IPS-NIHi7 (cell line): ENCODE measurements at regions not wholly inside any gene's neighbourhood (a gene's known extent, or its start where the extent isn't known, plus 50 kb on each side); places are given as distances from the start of the nearest gene placed in this dataset.
"Not testable (repeated sequence)": the region's sequence is repeated elsewhere in the genome, so short reads cannot be mapped to it uniquely, and the experiment has no call there.

Experiments used
- DNase-seq: peaks from one replicate; pipeline ENCODE4 v3.0.0; 2012; ENCODE audit warnings: mixed read lengths; ENCODE audit errors: extremely low spot score

DNA sequence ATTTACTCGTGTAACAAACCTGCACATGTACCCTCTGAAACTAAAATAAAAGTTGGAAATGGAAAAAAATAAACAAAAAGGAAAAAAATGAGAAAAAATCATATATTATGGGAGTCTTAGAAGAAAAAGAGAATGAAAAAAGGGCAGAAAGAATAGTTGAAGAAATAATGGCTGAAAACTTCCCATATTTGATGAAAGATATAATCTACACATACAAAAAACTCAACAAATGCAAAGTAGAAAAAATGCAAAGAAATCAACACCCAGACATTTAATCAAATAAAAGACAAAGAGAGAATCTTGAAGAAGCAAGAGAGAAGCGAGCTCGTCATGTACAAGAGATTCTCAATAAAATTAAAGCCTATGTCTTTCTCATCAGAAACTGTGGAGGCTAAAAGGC lies 73.8 kb downstream of the SLC25A46 start:
- no peak for DNase-seq

DNA sequence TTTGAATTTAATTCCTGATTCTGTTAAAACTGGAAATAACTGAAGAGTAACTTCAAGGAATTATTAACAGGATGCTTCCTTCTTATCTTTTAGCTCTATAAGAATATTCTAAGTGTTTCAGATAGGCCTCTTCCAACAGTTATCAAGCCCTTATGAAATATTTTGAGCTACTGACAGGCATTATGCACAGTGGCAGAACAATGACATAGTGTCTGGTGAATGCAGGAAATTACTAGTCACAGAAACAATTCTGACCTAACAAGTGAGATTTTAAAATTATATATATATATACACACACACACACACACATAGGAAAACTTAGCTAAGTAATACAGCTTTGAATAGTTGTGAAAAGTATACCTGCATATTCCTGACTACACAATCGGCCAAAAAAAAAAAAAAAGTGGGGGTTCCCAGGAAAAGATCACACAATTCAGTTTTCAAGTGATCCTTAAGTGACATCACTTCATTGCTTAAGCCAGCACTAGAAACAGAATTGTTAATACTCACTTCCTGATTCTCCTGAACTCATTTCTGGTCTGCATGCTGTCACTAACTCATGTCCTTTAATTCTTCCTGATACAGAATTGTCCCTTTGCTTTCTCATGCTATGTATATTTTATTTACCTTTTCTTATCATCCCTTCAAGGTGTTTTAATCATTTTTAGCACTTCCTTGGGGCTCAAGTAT lies 77.3 kb downstream of the SLC25A46 start:
- no peak for DNase-seq

DNA sequence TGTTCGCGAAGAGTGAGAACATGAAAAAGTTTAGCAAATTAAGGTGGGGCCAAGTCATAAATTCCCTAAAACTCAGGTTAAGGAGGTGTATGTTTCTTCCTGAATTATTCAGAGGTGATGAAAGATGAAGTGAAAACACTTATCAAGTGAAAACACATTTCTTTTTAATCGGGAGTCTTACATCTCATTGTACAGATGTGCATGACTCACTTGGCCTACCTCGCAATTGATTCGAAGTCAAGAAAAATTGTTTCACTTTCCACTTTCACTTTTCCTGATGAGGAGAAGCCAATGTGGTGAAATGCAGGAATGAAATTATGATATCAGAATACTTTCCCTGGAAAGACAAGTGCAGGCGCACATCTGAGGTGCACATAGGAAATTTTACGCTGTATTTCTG lies 78.7 kb downstream of the SLC25A46 start:
- DNase-seq, result no peak

DNA sequence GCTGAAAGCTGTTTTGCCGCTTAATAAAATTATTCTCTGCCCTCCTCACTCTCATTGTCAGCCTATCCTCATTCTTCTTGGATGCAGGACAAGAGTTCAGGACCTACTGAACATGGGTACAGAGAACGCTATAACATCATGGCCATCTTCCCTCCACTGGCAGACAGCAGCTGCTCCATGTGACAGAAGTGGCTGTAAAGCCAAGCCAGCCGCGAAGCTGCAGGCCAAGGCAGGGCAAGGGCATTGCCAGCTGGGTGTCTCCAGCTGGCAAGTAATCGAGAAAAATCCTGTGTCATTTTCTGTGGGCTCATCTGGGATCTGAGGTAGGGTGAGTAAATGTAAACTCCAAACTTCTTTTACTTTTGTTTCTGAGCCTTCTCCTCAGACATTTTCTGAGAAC lies 84.8 kb downstream of the SLC25A46 start:
- no peak for DNase-seq

DNA sequence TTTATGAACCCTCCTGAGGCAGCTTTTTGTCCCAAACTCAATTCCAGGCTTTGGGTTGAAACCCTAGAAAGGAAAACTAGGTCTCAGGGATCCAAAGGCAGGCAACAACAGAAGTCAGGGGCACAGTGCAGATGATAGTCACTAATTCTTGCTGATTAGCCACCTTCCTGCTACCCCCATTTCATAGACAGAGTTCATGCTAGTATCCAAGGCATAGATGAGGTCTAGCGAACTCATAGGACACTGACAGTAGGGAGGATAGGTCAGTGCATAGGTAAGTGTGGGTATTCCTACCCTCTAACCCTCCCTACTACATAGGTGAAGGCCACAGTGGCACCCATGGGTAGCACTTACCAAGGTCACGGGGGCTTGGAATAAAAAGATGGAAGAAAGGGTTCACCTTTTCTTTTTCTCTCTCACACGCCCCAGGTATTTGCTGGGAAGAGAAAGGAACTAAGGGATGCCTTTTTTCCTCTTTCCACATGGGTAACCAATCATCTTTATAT lies 86.2 kb downstream of the SLC25A46 start:
- no peak for DNase-seq

DNA sequence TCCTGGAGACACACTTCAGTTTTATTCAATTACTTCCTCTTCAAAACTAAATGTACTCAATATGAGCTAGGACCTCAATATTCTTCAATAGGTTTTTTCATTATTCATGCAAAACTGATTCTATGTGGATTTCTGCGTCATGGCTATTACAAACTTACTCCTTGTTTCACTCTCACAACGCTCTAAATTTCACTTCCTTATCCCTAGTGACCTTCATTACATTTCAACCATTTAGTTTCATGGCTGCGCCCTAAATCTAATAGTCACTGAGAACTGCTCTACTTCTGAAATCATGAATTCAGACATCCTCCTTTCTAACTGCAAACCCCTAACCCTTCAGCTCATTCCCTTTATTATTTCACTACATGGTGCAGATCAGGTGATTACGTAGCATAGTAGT lies 93.9 kb downstream of the SLC25A46 start:
- no peak for DNase-seq

DNA sequence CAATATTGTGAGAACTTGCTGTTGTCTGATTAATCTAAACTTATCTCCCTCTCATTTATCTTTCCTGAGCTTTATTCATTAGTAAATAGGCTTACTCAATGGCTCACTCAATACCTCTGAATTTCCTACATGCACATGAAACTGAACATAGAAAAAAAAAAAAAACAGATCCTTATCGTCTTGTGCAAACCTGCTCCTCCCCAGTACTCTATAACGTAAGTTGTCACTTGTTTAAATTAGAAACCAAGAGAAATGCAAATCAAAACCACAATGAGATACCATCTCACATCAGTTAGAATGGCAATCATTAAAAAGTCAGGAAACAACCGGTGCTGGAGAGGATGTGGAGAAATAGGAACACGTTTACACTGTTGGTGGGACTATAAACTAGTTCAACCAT lies 96.1 kb downstream of the SLC25A46 start:
- DNase-seq, result not testable (repeated sequence)

DNA sequence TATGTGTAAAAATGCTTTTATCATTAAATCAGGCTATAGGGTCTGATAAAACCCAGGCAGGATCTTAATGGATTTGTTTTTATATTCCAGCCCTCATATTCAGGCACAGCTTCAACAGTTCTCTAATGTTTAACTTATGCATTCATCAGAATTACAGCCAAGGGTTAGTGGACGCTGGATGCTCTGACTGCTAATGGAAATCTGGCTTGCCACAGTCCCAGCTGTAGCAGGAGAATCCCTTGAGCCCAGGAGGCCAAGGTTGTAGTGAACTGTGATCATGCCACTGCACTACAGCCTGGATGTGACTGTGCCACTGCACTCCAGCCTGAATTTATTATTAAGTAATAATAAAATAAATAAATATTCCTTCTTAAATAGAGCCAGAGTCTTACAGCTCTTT lies 98.0 kb downstream of the SLC25A46 start:
- DNase-seq, result no peak

DNA sequence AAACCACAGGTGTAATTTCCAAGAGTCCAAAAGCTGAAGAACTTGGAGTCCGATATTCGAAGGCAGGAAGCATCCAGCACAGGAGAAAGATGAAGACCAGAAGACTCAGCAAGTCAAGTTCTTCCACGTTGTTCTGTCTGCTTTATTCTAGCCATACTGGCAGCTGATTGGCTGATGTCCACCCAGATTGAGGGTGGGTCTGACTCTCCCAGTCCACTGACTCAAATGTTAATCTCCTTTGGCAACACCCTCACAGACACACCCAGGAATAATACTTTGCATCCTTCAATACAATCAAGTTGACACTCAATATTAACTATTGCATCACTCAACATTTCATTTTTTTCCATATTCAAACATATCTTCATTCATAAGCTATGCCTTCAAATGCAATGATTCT lies 99.5 kb downstream of the SLC25A46 start:
- DNase-seq, result not testable (repeated sequence)

DNA sequence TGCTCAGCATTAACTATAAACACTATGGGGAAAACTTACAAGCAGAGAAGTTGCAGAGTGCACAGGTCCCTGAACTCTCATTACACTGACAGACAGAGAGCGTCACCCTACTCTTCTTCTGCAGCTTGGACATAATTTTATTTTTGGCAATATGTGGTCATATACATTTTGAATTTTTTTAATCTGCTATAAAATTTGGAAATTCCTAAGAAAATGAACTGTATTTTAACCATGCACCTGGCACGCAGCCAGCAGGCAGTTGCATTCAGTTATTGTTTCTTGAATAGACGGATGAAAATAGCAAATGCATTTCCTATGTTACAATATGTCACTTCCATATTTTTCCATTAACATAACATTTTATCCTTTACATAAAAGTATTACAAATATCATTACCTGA lies 100.2 kb downstream of the SLC25A46 start:
- no peak for DNase-seq

DNA sequence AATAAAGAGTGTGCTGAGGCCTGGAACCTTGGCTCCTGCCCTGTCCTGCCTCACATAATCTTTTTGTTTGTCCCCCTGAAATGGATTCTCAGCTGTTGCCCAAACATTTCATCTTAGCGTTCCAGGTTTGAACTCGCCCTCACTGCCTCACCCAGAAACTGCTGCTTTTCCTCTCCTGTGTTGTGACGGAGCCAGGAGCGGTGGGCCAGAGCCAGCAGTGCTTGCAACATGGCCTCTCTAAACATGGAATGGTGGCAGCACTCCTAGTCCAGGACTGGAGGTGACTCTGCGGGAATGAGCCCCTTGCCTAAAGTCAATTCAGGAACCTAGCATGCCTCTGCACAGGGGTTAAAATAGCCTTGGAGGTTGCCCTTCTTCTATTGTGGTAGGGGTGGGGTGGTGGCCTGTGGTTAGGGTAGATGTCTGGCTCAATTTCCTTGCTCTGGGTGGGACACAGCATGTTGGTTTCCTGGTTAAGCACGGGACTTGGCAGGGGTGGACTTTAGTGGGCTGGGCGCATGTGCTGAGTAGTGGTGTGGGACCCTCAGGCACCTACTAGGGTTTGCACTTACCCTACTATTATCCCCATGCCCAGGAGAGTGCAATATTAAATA lies 101.6 kb downstream of the SLC25A46 start:
- no peak for DNase-seq

DNA sequence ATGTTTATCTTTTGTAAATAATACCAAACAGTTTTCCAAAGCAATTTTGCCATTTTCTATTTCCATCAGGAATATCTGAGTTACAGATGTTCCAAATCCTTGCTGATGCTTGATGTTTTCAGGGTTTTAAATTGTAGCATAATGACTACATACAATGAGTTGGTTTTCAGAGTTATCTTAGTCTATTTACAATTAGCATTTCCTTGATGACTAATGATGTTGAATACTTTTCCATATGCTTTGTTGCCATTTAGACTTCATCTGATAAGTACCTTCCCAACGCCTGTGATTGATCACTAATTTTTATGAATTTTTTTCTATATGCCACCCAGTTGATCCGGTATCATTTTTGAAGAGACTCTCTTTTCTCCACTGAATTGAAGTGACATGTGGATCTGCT lies 102.3 kb downstream of the SLC25A46 start:
- DNase-seq, result no peak

DNA sequence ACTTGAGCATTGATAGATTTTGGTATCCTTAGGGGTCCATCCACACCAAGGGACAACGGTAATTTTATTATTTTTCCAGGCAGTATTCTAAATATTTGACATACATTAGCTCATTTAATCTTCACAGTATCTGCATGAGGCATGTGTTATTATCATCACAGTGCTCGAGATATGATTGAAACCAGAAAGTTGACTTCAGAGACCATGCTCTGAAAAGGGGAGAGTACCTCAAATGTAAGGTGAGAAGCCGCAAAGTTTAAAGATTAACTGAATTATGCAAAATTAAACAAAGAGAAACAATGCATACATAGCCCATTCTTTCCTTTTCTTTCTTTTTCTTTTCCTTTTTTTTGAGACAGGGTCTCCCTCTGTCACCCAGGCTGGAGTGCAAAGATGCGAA lies 104.1 kb downstream of the SLC25A46 start:
- DNase-seq, result no peak

DNA sequence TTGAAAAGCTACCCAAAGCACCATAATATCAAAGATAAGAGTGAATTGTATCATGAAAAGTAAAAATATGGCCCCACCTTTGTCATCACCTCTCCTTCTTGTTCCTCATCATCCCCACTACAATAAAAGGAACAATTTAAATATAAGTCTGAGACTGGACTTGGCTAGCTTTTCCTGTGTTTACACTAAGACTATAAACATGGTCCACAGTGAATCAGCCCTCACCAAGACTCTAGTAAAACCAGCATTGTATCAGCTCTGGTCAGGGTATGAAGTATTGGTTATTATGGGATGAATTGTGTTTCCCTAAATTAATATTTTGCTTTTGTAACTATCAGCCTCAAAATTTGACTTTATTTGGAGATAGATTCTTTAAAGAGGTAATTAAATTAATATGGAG lies 105.4 kb downstream of the SLC25A46 start:
- no peak for DNase-seq

DNA sequence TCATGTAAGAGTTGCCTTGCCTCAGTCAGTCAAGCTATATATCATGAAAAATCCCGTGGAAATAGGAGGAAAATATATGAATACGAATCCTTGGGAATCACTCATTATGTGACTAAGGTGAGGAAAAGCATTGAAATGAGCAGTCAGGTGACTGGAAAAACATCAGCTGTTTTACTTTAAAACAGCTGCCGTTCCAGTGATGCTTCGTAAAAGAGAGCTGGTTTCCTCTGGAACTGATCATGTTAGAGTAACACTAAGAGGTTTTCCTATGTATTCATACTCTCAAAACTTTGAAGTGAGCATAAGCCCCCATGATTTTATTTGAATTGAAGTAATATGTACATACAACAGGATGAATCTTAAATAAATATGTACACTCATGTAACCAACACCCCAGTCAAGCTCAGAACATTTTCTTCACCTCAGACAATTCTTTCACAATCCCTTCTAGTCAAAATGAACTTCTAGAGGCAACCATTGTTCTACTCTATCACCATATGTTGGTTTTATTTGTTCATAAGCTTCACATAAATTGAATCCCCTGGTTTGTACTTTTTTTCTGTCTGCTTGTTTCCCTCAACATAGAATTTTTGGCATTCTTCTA lies 107.7 kb downstream of the SLC25A46 start:
- no peak for DNase-seq

DNA sequence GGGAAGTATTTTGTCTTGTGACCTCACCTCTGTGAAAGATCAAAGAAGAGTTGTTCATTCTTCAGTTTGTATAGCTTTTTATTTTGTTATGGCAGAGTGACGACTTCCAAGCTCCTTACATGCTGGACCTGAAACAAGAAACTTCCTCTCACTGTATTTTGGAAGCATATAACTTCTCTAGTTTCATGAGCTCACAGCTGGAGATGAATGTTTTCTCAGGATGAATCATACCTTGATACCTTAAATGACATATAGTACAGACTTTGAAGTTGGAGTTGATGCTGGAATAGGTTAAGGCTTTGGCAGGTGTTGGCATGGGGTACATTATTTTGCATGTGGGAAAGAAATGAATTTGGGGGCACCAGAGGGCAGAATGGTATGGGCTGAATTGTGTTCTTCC lies 112.5 kb downstream of the SLC25A46 start:
- DNase-seq, result no peak

DNA sequence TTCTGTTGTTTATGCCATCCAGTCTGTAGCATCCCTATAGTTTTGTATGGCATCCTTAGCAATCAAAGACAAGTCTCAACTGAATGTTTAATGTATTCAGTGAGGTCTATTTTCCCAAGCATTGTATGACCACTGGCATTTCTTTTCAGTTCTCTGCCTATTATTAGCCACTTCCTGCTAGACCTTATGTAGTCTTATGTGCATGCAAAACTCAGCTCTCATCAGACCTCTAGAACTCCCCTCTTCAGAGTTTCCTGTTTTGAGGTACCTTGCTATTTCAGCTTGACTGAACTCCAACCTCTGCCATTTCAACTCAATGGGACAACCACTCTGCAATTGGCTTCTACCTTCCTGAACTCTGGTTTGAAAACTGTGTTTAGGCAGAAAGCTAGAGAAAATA lies 113.2 kb downstream of the SLC25A46 start:
- DNase-seq, result no peak

DNA sequence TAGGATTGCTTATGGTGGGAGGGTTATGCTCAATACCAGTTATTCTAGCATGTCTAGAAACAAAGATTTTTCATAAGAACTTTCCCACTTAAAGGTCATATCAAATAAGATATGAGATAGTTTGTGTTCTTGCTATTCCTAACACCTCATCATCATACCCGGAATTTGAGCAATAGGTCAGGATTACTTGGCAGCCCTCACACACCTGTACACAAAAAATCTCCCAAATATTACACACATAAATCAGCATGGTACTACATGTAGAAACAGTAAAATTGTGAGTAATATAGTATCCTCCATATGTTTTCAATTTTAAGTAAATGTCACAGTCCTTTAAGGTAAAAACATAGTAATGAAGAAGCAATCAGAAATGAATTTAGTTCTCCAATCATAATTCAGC lies 113.7 kb downstream of the SLC25A46 start:
- DNase-seq, result no peak

DNA sequence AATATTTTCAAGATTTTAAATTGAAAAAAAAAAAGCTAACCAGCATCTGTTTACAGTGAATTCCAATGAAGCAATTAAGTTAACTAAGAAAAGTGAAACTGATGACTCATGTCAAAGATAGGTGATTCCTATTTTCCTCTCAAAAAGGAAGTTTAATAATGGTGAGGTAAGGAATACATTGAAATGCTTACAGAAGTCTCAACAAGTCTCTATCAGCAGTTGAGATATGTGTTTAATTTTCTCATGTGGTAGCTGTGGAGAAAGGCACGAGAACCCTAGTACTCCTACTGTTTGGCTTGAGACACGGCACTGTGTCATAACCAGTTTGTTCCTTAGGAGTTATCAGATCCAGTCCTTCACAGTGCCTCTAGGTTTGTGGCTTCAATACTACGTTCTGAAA lies 114.5 kb downstream of the SLC25A46 start:
- no peak for DNase-seq

DNA sequence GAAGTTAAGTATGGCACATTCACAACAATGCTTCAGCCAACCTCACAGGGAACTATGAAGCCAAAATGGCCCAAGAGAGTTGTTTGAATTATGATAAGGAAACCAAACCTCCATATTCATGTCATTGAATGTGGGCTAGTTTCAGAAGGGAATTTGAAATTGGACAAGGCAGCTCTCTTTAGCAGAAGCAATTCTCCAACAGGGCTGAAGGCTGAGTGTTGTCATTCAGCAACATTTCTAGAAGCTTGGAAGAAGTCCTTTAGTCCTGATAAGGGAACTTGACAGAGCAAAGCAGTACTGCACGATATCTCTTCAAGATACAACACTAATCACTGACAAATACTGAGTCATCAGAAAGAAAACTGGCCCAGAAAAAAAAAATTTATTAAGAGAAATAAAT lies 115.4 kb downstream of the SLC25A46 start:
- DNase-seq, result no peak

DNA sequence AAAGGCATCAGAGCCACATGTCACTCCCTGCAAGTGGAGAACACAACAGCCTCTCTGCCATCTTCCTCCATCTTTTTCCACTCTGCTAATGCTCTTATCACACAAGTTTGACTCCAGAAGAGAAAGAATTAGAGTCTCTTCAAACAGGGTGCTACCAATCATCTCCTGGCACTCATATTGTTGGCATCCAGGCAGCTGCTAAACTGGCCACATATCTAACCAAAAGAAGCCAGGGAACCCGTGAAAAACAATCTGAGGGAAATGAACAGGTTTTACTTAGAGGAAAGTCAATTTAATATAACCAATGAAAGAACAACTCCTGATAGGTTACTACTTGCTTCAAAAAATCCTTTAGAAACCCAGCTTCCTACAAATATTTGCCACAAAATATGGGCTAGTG lies 117.2 kb downstream of the SLC25A46 start:
- no peak for DNase-seq

DNA sequence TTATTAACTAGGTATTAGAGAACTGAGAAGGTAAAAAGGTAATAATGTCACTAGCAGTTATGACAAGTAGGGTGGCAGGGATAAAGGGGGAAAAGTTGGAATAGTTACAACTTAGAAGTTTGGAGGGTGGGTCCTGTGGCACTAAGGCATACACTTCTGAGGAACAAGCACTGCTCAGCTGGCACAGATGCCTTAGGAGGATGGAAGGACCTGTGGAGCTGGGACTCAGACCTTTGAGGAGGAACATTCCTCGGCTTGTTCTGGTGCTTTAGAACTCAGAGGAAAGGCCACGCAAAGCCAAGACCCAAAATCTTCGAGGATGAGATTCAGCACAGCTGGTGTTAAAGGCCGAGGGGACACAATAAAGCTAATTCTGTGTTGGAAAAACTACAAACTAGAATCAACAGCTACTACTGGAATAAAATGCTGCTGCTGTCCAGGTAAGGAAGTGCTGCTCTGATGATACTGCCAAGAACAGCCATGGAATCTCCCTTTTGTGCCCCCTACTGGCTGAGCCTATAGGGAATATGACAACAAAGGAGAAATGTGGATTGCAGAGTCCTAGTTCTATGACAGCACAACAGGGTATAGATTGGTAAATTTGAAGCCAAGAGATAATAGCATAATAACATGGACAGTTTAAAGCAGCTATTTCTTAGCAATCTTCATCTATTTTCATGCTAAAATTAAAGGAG lies 126.7 kb downstream of the SLC25A46 start:
- DNase-seq, result peak; percentile 83

DNA sequence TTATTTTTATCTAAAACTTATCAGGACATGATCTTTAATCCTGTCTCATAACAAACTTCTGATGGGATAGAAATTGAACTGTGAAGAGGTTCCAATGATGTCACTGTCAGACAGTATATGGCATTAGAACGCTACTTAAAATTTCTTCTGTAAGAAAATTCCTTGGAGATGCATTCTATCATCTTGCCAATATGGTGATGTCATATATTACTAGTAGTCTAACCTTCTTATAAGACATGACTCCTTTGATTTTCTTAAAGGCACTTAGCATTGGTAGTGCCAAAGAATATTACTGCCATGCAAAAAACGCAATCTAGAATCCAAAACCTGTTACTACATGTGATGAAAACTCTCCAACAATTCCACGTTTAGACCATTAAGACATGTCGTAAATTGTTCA lies 131.1 kb downstream of the SLC25A46 start:
- DNase-seq, result no peak
